ENCODE measurements at regions not wholly inside any gene's neighbourhood (a gene's known extent, or its start where the extent isn't known, plus 50 kb on each side); places are given as distances from the start of the nearest gene placed in this dataset.
"Not testable (repeated sequence)": the region's sequence is repeated elsewhere in the genome, so short reads cannot be mapped to it uniquely, and the experiment has no call there.

DNA sequence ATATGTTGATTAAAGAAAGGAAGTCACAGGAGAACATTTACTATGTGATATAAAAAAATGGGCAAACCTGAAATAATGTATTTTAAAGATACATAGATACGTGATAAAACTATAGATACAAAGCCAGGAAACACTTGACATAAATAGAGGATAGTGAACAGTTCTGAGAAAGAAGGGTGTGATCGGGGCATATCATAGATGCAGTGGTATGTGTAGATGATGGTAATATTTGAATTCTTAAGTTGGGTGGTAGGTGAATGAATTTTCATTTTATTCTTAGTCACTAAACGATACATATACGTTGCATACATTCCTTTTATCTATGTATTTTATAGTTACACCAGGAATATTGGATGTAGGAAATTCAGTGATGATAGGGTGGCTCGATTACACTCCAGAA is 138.7 kb upstream of the ARRDC3 start:
- DNase-seq (ENCODE audit: low read depth in 1 of 2, low spot score in 2 of 2): no peak
- H3K9me3 ChIP-seq (replicated peaks): no peaks in the 10 kb centered on the region
- no peak overlapping the region for H3K4me3 ChIP-seq
- no peaks in the 10 kb centered on the region for H3K4me1 ChIP-seq (replicated peaks)
- H3K27me3 ChIP-seq (replicated peaks): no peaks in the 10 kb centered on the region
- H3K27ac ChIP-seq: no peak overlapping the region
- no peaks in the 10 kb centered on the region for H3K36me3 ChIP-seq

- H3K4me1 ChIP-seq (replicated peaks): no peaks in the 10 kb centered on the region
- no peaks in the 10 kb centered on the region for H3K9me3 ChIP-seq (replicated peaks)
- H3K27ac ChIP-seq: no peak overlapping the region
- DNase-seq (ENCODE audit: low read depth in 1 of 2, low spot score in 2 of 2): no peak
- no peak overlapping the region for H3K4me3 ChIP-seq
- no peaks in the 10 kb centered on the region for H3K36me3 ChIP-seq
- no peaks in the 10 kb centered on the region for H3K27me3 ChIP-seq (replicated peaks)
Measured at GRCh38 chr5:91521334-91521733, 138.2 kb upstream of the ARRDC3 start.

GRCh38 chr5:91514400-91514799 is 131.3 kb upstream of the ARRDC3 start:
- no peaks in the 10 kb centered on the region for H3K9me3 ChIP-seq (replicated peaks)
- H3K4me3 ChIP-seq: no peak overlapping the region
- no peaks in the 10 kb centered on the region for H3K36me3 ChIP-seq
- H3K27ac ChIP-seq: no peak overlapping the region
- no peak for DNase-seq (ENCODE audit: low read depth in 1 of 2, low spot score in 2 of 2)
- H3K4me1 ChIP-seq (replicated peaks): no peaks in the 10 kb centered on the region
- no peaks in the 10 kb centered on the region for H3K27me3 ChIP-seq (replicated peaks)

DNA sequence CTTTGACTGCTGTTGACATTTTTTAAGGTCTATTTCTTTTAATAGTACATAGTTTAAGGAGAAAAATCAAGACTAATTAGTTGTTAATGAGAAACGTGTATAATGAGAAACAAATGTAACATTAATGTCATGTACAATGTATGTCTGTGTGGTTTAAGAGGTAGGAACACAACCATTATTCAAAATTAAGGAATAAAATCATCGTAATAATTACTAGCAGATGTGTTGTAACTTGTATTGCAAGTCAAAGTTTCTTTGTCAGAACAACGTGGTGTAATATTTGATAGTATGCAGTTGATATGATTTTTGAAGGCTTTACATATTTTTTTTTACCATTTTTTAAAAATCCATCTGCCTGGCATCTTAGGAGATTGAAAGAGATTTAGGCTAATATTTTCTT is 120.2 kb upstream of the ARRDC3 start:
- no peak for DNase-seq (ENCODE audit: low read depth in 1 of 2, low spot score in 2 of 2)
- Histone ChIP-seq H3K36me3 (no peaks in the 10 kb centered on the region), H3K9me3 (replicated peaks) (no peaks in the 10 kb centered on the region), H3K27ac (no peak overlapping the region), H3K27me3 (replicated peaks) (no peaks in the 10 kb centered on the region; the same call in 1 of the 2 replicates), H3K4me1 (replicated peaks) (no peaks in the 10 kb centered on the region), H3K4me3 (no peak overlapping the region)

DNA sequence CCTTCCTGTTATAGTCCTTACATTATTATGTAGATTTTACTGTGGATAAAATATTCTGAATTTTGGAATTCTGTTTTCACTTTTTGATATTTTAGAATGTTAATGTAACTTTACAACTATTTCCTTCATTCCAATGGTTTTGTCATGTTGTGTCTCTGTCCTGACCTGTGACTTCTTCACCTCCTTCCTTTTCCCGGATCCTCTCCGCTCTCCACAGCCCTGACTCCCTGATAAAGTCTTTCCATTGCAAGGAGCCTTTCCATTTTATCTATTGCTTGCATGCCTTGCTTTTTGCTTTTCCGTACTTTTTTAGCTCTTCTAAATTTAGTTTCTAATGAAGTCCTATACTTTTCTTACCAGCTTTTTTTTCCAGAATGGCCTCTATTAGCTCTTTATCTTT is 117.6 kb upstream of the ARRDC3 start:
- H3K36me3 ChIP-seq: no peaks in the 10 kb centered on the region
- H3K4me1 ChIP-seq (replicated peaks): no peaks in the 10 kb centered on the region
- H3K27ac ChIP-seq: no peak overlapping the region
- no peaks in the 10 kb centered on the region for H3K9me3 ChIP-seq (replicated peaks)
- H3K4me3 ChIP-seq: no peak overlapping the region
- H3K27me3 ChIP-seq (replicated peaks): peaks cover 3% of the 10 kb centered on the region; the same call in 1 of the 2 replicates
- DNase-seq (ENCODE audit: low read depth in 1 of 2, low spot score in 2 of 2): no peak

DNA sequence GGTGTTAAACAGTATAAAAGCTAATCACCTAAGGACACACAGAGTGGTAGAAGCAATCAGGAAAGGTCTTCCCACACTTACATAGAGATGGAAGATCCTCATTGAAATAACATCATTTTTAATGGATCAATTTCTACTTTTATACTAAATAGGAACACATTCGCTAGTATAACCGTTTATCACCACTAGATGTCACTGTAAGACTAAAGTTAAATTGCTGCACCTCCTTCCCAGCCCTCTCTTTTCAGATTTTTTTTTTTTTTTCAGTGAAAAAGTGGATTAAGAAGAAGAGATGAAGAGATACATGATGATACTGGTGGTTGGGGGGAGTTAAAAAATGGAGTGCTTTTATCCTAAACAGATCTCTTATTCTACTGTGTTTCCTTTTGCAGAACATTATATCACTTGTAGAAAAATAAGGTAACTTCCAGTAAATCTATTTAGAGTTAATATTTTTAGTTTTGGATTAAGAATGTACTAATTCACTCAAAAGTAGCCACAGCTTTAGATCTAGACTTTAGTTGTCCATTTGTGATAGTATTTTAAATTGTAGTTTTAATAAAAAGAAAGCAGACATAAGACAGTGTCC is 116.9 kb upstream of the ARRDC3 start:
- Histone ChIP-seq H3K36me3 (no peaks in the 10 kb centered on the region), H3K4me1 (replicated peaks) (no peaks in the 10 kb centered on the region), H3K27me3 (replicated peaks) (peaks cover 3% of the 10 kb centered on the region; the same call in 1 of the 2 replicates), H3K27ac (no peak overlapping the region), H3K9me3 (replicated peaks) (no peaks in the 10 kb centered on the region), H3K4me3 (no peak overlapping the region)
- peak in 1 of 2 experiments; percentile 37 for DNase-seq (ENCODE audit: low read depth in 1 of 2, low spot score in 2 of 2)

DNA sequence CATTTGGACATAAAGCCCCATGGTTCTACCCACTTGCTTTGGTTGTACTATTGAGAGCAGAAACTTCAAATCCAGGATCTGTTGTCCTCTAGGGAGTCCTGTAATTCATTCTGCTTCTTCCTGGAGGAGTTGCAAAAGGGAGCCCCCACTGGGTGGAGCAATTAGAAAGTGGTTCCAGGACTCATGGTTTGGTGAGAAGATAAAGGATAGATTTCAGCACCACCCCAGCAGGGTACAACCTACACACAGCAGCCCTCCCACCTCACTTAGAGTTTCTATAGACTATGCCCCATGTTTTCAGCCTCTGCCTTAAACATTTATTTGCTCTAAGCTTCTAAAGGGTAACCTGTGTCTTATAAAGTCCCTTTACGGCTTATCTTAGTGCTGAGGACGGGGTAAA is 112.6 kb upstream of the ARRDC3 start:
- no peak overlapping the region for H3K27ac ChIP-seq
- 0 out of 2 replicates have a peak, but pooled peaks cover 3% of the 10 kb centered on the region for H3K27me3 ChIP-seq (replicated peaks)
- H3K4me1 ChIP-seq (replicated peaks): no peaks in the 10 kb centered on the region
- H3K9me3 ChIP-seq (replicated peaks): no peaks in the 10 kb centered on the region
- no peak overlapping the region for H3K4me3 ChIP-seq
- DNase-seq (ENCODE audit: low read depth in 1 of 2, low spot score in 2 of 2): no peak
- no peaks in the 10 kb centered on the region; the same call in 1 of the 2 replicates for H3K36me3 ChIP-seq

DNA sequence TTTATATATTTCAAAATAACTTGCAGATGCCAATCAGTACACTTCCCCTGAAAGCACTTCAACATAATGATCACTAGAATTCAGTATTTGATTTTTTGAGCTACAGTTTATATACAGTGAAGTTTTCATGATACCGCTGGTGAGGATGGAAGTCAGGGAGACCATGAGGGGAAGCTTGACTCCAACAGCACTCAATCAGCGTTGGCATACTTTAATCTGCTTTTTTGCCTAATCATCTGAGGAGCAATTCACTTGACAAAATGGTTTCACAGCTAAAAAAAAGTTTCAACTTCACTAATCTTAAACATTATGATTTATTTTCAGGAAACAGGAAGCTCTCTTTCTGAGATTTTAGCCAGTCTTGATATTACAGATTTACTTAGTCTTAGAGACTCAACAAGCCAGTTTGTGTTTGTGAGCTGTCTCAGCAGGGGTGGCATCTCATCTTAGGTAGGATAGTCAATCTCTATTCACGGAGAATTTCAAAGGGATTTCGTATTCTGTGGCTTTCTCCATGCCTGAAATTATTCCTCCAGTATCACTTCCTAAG is 111.4 kb upstream of the ARRDC3 start:
- Histone ChIP-seq H3K9me3 (replicated peaks) (no peaks in the 10 kb centered on the region), H3K4me1 (replicated peaks) (no peaks in the 10 kb centered on the region), H3K36me3 (no peaks in the 10 kb centered on the region; the same call in 1 of the 2 replicates), H3K27ac (no peak overlapping the region), H3K4me3 (no peak overlapping the region), H3K27me3 (replicated peaks) (0 out of 2 replicates have a peak, but pooled peaks cover 3% of the 10 kb centered on the region)
- no peak for DNase-seq (ENCODE audit: low read depth in 1 of 2, low spot score in 2 of 2)

DNA sequence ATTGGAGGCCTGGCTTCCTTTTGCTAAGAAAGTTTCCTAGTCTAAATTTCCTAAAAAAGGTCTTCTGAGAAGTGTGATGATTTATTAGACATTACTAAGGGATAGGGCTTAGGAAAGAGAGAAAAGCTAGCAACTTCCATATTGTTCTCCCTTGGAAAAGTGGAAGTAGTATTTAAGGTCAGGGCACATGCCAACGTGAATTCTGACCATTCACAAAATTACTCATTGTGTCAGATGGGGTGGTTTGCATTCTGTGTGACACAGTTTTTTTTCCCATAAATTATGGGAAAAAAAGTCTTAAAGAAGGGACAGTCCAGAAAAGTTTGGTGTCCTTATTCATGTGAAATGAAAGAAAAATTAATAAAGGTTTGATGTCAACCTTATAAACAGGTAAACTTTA is 110.0 kb upstream of the ARRDC3 start:
- no peaks in the 10 kb centered on the region for H3K9me3 ChIP-seq (replicated peaks)
- no peak overlapping the region for H3K4me3 ChIP-seq
- H3K27me3 ChIP-seq (replicated peaks): 0 out of 2 replicates have a peak, but pooled peaks cover 3% of the 10 kb centered on the region
- H3K27ac ChIP-seq: no peak overlapping the region
- H3K36me3 ChIP-seq: no peaks in the 10 kb centered on the region; the same call in 1 of the 2 replicates
- no peak for DNase-seq (ENCODE audit: low read depth in 1 of 2, low spot score in 2 of 2)
- H3K4me1 ChIP-seq (replicated peaks): no peaks in the 10 kb centered on the region

DNA sequence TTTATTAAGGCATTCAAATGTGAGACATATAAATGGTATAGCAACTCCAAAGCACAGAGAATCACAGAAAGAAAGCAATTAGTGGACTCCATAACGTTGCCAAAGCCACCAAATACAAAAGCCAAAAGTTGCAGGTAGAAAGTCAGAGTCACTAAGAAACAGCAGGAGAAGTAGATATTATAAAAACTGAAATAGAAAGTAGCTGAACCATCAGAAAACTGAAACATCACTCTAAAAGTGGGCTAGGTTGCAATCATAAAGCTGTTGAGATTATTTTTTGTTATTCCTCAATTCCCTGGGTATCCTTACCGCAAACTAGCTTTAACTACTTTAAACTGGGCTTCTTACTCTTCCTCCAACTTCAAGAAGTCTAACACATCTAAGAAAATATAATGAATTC is 108.1 kb upstream of the ARRDC3 start:
- DNase-seq (ENCODE audit: low read depth in 1 of 2, low spot score in 2 of 2): no peak
- no peak overlapping the region for H3K27ac ChIP-seq
- no peaks in the 10 kb centered on the region for H3K4me1 ChIP-seq (replicated peaks)
- no peak overlapping the region for H3K4me3 ChIP-seq
- H3K36me3 ChIP-seq: no peaks in the 10 kb centered on the region; the same call in 1 of the 2 replicates
- H3K27me3 ChIP-seq (replicated peaks): 0 out of 2 replicates have a peak, but pooled peaks cover under 1% of the 10 kb centered on the region
- no peaks in the 10 kb centered on the region for H3K9me3 ChIP-seq (replicated peaks)

DNA sequence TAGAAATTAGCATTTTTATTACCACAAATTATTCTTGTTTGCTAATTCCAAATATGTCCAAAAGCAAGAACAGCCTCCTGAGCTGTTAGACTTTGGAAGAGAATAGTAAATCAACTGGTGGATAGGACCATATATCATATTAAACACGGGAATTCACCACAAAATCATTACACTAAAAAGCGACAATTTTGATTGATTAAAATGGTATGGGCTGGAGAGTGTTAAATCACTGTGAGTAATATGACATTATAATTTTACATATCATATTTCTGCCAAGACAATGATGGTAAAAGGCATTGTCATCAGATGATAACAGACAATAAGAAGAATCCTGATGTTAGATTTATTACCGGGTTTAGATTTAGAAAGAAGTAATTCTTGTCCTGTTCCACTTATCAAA is 107.2 kb upstream of the ARRDC3 start:
- H3K27me3 ChIP-seq (replicated peaks): no peaks in the 10 kb centered on the region
- H3K9me3 ChIP-seq (replicated peaks): no peaks in the 10 kb centered on the region
- no peaks in the 10 kb centered on the region; the same call in 1 of the 2 replicates for H3K36me3 ChIP-seq
- H3K4me3 ChIP-seq: no peak overlapping the region
- H3K4me1 ChIP-seq (replicated peaks): no peaks in the 10 kb centered on the region
- H3K27ac ChIP-seq: no peak overlapping the region
- no peak for DNase-seq (ENCODE audit: low read depth in 1 of 2, low spot score in 2 of 2)

DNA sequence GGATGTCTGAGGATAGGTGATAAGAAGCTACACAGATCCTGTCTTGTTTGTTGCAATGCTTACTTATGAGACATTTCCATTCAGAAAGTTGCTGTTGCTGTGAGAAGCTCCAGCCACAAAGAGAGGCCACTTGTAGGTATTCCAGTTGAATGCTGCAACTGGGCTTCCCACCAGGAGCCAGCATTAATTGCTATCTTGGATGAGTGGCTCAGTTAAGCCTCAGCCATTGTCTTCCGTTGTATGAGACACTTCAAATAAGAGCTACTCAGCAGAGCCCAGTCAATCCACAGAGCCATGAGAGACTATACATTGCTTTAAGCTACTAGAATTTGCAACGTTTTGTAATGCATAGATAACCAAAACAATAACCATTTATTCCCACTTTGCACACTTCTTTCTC is 104.3 kb upstream of the ARRDC3 start:
- no peaks in the 10 kb centered on the region for H3K4me1 ChIP-seq (replicated peaks)
- H3K4me3 ChIP-seq: no peak overlapping the region
- no peak for DNase-seq (ENCODE audit: low read depth in 1 of 2, low spot score in 2 of 2)

GRCh38 chr5:91486638-91487037 is 103.5 kb upstream of the ARRDC3 start:
- Histone ChIP-seq H3K9me3 (replicated peaks) (no peaks in the 10 kb centered on the region), H3K36me3 (no peaks in the 10 kb centered on the region), H3K4me1 (replicated peaks) (no peaks in the 10 kb centered on the region), H3K27me3 (replicated peaks) (no peaks in the 10 kb centered on the region), H3K27ac (no peak overlapping the region), H3K4me3 (no peak overlapping the region)
- no peak for DNase-seq (ENCODE audit: low read depth in 1 of 2, low spot score in 2 of 2)

More for the DNA sequence above, 104.3 kb upstream of the ARRDC3 start:
- Histone ChIP-seq H3K9me3 (replicated peaks) (no peaks in the 10 kb centered on the region), H3K27ac (no peak overlapping the region), H3K36me3 (no peaks in the 10 kb centered on the region; the same call in 1 of the 2 replicates), H3K27me3 (replicated peaks) (no peaks in the 10 kb centered on the region)

GRCh38 chr5:91484662-91485061 is 101.5 kb upstream of the ARRDC3 start:
- Histone ChIP-seq H3K4me3 (no peak overlapping the region), H3K4me1 (replicated peaks) (no peaks in the 10 kb centered on the region), H3K36me3 (no peaks in the 10 kb centered on the region), H3K9me3 (replicated peaks) (no peaks in the 10 kb centered on the region), H3K27ac (no peak overlapping the region), H3K27me3 (replicated peaks) (no peaks in the 10 kb centered on the region)
- no peak for DNase-seq (ENCODE audit: low read depth in 1 of 2, low spot score in 2 of 2)

DNA sequence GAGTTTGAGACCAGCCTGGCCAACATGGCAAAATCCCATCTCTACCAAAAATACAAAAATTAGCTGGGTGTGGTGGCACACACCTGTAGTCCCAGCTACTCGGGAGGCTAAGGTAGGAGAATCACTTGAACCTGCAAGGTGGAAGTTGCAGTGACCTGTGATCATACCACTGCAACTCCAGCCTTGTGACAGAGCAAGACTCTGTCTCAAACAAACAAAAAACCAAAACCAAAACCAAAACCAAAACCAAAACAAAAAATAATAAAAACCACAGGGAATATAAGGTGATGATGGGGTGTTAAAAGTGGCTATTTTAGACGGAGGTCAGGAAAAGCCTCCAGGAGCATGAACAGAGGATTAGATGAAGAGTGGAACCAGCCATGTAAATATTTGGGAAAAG is 96.3 kb upstream of the ARRDC3 start:
- H3K4me1 ChIP-seq (replicated peaks); H3K9me3 ChIP-seq (replicated peaks); H3K36me3 ChIP-seq; DNase-seq (ENCODE audit: low read depth in 1 of 2, low spot score in 2 of 2); H3K4me3 ChIP-seq; H3K27ac ChIP-seq; H3K27me3 ChIP-seq (replicated peaks): not testable (repeated sequence)
